ENCODE measurements at regions not wholly inside any gene's neighbourhood (a gene's known extent, or its start where the extent isn't known, plus 50 kb on each side); places are given as distances from the start of the nearest gene placed in this dataset.

DNA sequence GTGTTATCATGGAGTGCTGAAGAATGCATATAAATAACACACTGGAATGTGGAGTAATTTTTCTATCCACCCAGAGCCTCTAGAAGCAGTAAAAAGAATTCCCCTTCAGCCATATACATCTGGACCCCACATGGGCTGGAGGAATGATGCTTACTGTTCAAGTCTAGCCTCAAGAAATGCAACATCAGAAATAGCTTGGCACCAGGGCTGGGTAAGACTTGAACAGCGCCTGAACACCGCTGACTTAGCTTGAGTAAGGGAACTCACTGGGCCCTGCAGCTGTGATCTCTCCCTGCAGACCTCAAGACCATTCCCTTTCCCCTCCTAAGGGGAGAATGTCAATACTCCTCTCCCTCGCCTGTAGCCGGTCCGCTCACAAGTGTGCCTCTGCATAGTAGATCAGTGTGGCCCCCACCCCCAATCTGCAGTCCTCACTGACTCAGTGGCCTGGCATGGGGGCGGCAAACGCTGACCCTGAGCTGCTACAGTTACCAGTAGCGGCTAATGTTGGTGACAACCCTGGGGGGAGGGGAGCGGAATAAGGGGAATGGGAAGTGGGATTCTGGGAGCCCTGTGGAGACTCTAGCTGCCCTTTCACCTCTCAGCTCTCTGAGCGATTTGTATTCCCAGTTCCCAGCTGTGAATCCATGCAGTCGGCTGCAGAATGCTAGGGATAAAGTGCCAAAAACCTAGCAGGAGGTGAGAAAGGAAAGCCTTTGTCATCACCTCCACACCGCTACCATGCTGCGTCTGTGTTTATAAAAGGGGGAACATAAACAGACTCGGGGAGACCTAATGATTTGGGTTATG lies 483.9 kb downstream of the DISC1 start:
- no peak for DNase-seq

DNA sequence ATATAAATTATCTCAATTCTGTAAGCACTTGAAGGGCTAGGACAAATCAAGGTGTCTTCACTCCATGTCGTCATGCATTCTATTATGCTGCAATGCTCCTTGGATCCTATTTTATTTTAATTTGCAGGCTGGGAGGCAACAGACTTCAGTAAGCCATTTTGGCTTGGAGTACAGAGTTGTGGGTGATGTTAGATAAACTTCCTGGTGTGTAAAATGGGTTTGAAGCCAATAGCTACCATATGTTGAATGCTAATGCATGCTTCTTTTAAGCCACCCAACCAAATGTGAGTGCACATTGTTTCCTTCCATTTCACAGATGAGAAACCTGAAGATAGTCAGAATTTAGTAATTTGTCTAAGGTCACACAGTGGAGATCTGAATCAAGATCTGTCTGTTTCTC lies 482.8 kb downstream of the DISC1 start:
- DNase-seq: no peak

- no peak for DNase-seq
Observed at GRCh38 chr1:232108598-232108997, 482.0 kb downstream of the DISC1 start.

- DNase-seq: no peak
Observed at GRCh38 chr1:232106415-232106814, 479.8 kb downstream of the DISC1 start.

DNA sequence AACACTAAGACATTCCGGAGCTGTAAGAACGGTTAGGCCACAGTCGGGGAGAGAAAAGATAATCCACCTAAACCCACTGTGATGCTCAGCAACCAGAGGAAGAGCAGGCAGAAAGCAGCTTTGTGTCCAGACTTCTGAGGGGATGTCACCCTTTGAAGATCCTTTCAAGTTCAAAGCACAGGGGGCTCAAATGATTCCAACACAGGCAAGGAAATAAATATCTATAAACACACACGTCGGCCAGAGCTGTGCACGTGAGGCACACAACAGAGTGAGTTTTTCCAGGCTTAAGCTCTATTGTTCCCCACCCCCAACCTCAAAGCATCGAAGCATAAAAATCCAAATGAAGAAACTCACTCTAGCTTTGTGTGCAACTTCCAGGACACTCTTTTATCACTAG lies 479.0 kb downstream of the DISC1 start:
- no peak for DNase-seq

GRCh38 chr1:232101231-232101630 lies 474.6 kb downstream of the DISC1 start:
- no peak for DNase-seq

DNA sequence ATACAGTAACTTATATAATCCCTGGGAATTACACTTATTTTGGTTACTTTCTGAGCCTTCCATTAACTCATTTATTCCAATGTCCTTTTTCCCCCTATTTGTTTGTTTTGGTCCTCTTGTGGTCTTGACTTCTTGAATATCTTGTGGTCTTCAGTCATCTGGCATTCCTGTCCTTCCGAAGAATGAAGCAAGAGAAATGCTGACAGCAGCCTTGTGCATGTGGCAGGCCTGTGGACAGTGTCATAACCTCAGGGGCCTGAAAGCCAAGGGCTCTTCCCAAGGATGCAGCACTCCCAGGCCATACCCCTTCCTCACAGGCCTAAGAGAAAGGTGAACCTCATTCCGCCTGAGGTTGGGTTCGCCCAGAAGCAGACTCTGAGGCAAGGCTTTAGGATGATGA lies 470.2 kb downstream of the DISC1 start:
- no peak for DNase-seq
